ENCODE measurements at regions not wholly inside any gene's neighbourhood (a gene's known extent, or its start where the extent isn't known, plus 50 kb on each side); places are given as distances from the start of the nearest gene placed in this dataset.

DNA sequence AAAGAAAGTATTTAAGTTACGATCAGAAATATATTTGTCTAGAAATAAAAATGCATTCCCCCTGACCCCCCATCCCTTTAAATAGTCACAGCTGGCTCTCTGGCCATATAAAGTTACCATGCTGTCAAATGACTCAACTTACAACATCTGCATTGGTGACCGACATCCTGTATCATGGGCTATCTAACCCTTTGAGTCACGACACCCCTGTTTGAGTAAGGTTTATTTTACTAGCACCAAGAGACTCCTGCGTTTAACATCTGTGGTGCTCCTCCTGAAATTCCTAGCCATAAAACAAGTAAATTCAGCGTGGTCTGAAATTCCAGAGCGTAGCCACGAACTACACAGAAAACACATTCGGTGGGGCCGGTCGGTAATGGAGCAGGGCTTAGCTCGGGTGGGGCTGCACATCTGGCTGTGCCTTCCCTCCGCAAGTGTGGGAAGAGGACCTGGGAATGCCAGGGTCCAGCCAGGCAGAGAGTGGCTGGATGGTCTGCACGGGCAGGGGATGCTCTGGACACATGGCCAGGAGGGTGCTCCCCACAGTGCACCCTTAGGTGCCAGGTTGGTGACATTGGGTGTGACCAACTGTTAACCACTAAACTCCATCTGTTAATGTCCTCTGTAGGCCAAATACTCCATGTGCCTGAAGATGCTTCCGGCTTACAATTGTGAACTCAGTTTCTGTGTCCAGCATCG, 53.0 kb upstream of the CLDN14 start:
- no peak for DNase-seq (ENCODE audit: low read depth, low spot score)

DNA sequence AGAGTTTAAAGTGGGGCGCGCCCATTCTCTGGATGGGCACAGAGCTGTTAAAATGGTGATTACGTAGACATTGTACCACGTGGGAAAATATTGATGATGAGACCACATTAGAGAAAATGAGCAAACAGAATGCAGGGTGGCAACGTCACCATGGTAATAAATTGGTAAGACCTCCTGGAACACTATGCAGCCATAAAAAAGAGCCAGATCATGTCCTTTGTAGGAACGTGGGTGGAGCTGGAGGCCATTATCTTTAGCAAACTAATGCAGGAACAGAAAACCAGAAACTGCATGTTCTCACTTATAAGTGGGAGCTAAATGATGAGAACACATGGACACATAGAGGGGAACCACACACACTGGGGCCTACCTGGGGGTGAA, 53.5 kb upstream of the CLDN14 start:
- no peak for DNase-seq (ENCODE audit: low read depth, low spot score)

DNA sequence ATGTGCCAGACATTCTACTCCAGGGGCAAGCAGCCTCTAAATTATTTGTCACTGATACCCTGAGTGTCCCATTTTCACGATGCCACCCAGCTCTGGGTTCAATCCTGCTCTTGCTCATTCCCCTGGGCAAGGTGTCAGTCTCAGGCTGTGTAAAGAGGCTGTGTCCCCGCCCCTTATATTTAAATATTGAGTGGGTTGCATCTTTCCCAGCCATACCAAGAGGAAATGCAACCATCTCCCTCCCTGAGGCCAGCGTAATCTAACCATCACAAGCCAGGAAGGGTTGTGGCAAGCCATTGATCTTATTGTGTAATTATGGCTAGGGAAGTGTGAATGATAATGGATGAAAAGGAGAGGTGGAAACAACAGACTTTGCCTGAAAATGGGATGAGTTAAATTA, 54.7 kb upstream of the CLDN14 start:
- DNase-seq (ENCODE audit: low read depth, low spot score) = no peak

DNA sequence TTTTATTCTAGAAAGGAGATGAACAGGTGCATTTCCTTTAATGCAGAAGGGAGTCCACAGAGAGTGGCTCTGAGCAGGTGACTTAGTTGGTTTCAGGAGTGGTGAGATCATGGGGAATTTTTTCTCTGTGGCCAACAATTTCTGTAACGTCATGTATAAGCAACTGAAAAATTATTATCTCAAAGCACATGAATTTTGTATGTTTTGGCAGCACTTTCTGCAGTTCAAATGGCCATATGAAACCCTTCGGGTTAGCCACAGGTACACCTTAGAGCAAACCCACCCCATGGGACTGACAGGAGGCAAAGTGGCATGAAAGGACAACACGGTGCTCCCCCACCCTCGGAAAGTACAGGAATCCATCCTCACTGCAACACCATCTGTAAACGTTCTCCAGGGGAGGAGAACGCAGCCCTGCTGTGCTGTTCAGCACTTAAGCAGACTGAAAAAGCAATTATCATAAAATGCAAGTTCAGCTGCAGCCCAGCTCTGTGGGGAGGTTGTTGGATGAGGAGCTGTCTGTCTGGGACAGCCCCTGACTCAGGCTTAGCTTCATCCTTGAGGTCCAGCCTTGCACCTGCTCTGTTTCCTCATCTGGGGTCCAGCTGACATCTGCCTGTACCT, 55.8 kb upstream of the CLDN14 start:
- no peak for DNase-seq (ENCODE audit: low read depth, low spot score)

DNA sequence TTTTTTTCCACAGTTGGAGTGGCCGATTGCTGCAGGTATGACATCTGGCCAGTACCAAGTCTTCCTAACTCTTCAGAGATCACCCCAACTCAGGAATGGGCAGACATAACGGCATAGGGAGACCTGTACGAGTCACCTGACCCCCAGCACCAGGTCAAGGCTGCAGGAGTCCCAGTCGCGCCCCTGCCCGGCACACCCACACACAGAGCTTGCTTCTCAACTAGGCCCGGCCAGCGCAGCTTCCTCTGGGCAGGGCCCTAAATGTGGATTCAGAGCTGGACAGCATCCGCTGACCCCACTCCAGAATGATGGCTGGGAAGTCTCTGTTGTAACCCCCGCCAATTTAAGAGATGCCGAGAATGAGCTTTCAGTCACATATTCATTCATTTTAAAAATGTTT, 58.8 kb upstream of the CLDN14 start:
- no peak for DNase-seq (ENCODE audit: low read depth, low spot score)

DNA sequence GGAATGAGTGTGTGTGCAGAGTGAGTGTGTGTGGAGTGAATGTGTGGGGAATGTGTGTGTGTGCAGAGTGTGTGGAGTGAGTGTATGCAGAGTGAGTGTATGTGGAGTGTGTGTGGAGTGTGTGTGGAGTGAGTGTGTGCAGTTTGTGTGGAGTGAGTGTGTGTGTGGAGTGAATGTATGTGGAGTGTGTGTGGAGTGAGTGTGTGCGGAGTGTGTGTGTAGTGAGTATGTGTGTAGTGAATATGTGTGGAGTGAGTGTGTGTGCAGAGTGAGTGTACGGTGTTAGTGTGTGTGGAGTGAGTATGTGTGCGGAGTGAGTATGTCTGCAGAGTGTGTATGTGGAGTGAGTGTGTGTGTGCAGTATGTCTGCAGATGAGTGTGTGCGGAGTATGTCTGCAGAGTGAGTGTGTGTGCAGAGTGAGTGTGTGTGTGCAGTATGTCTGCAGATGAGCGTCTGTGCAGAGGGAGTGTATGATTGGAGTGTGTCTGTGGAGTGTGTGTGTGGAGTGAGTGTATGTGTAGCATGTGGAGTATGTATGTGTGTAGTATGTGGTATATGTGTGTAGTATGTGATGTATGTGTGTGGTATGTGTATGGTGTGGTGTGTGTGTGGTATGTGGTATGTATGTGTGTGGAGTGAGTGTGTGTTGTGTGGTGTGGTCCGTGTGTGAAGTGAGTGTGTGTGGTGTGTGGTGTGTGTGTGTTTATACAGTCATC, 59.7 kb upstream of the CLDN14 start:
- DNase-seq (ENCODE audit: low read depth, low spot score) = no peak

- no peak for DNase-seq (ENCODE audit: low read depth, low spot score)
Measured at GRCh38 chr21:36540700-36541099, 60.8 kb upstream of the CLDN14 start.

GRCh38 chr21:36541721-36542139, 61.8 kb upstream of the CLDN14 start:
- no peak for DNase-seq (ENCODE audit: low read depth, low spot score)

- peak; percentile 17 for DNase-seq (ENCODE audit: low read depth, low spot score)
Measured at GRCh38 chr21:36542312-36543101, 62.6 kb upstream of the CLDN14 start.

DNA sequence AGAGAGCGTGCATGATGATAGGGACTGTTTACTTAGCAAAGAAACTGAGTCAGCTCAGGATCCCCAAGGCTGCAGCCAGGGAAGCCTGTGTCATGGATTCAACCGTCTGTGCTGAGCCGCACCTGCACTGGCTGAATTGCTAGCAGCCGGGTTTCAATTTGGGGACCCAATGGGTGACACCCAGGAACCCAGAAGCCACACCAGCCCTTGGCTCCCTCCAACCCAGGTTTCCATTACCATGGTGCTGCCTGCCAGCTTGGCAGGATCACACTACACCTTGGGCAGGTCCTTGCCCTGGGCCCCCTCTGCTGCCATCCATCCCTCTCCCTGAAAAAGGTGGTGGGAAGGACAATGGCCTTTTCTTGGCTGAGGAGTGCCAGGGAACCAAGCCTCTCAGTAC, 64.0 kb upstream of the CLDN14 start:
- DNase-seq (ENCODE audit: low read depth, low spot score) = no peak

DNA sequence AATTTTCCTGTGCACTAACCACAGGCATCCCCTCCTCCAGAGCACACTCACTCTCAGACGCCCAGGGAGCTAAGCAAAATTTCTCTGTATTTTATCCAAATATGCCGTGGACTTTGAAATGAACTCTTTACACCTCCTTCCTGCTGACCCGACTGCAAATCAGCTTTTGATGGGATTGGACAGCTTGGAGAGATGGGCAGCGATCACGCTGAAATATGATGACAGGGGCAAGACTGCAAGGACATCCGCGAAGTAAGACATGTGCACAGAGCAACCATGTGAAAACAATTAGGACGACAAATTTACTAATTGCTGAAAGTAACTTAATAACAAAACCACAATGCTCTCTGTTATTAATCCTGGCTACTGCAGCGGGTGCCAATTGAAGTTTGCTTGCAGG, 64.6 kb upstream of the CLDN14 start:
- no peak for DNase-seq (ENCODE audit: low read depth, low spot score)

GRCh38 chr21:36545776-36546511, 66.0 kb upstream of the CLDN14 start:
- DNase-seq (ENCODE audit: low read depth, low spot score) = no peak

DNA sequence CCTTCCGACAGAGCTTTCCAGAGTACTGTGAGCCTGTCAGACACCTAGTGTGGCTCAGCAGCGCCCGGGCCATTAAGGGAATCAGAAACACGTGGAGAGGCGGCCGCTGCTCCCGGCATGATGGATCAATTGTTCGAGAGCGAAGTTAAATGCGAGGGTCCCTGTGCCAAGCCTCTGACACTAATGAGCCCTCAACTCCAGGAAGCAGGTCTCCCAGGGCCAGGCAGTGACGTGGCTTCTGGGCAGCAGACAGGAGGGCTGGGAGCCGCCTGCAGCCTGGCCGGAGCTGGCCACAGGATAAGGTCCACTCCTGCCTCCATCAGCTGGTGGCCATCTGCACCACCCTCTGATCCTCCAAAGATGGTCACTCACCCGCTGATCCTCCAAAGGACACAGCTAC, 67.5 kb upstream of the CLDN14 start:
- peak; percentile 36 for DNase-seq (ENCODE audit: low read depth, low spot score)

DNA sequence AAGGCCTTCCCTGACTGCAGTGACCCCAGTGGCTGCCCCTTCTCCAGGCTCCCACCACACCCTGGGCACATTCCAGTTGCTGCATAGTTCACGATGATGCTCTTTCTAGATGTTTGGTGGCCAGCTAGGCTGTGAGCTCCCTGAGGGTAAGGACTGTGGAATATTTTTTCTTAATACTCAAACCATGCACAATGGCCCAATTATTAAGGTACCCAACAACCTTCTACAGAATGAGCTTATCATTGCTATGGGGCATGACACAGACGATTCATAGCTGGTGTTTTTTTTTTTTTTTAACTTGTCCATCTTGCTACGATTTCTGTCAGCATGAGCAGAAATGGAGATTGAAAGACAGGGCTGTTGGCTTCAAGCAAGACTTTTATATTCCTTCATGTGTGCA, 68.9 kb upstream of the CLDN14 start:
- DNase-seq (ENCODE audit: low read depth, low spot score) = no peak

- no peak for DNase-seq (ENCODE audit: low read depth, low spot score)
Measured at GRCh38 chr21:36549470-36549869, 69.5 kb upstream of the CLDN14 start.

- DNase-seq (ENCODE audit: low read depth, low spot score) = no peak
Measured at GRCh38 chr21:36550761-36551160, 70.8 kb upstream of the CLDN14 start.

DNA sequence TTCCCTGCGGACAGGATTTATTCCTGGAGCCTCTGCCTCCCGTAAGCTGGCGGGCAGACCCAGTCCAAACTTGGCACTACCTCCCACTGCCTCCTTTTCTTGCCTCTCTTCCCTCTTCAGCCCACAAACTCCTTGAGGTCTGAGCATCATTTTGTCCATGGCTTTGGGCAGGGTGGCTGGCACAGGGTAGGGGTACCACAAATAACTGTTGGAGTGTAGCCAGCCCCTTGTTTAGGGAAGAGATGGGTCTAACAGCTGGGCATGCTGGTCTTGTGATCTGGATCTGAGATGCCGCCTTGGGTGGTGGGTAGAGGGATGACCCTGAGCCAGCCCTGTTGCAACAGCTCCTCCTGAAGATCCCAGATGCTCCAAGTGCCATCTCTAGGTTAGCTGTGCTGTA, 71.4 kb upstream of the CLDN14 start:
- no peak for DNase-seq (ENCODE audit: low read depth, low spot score)

- peak; percentile 23 for DNase-seq (ENCODE audit: low read depth, low spot score)
Measured at GRCh38 chr21:36551731-36552433, 72.0 kb upstream of the CLDN14 start.

- no peak for DNase-seq (ENCODE audit: low read depth, low spot score)
Measured at GRCh38 chr21:36552434-36552785, 72.5 kb upstream of the CLDN14 start.

- DNase-seq (ENCODE audit: low read depth, low spot score) = no peak
Measured at GRCh38 chr21:36553406-36553805, 73.5 kb upstream of the CLDN14 start.

Data from astrocyte of the hippocampus (primary cell).